HEK293T (cell line): ENCODE measurements at regions not wholly inside any gene's neighbourhood (a gene's known extent, or its start where the extent isn't known, plus 50 kb on each side); places are given as distances from the start of the nearest gene placed in this dataset.

Experiments
- ARNT ChIP-seq: fragments of 450-650 bp; IDR thresholded peaks from 2 replicates; pipeline ENCODE4 v1.6.1; 2017; ENCODE audit warnings: mild to moderate bottlenecking
- BHLHE40 ChIP-seq: fragments of 450-650 bp; IDR thresholded peaks from 2 replicates; pipeline ENCODE4 v1.6.1; 2016; ENCODE audit warnings: mild to moderate bottlenecking, moderate library complexity, borderline replicate concordance
- CTBP1 ChIP-seq: fragments of 450-650 bp; IDR thresholded peaks from 2 replicates; pipeline ENCODE4 v1.6.1; 2016; ENCODE audit warnings: borderline replicate concordance
- ELF4 ChIP-seq: fragments of 450-650 bp; IDR thresholded peaks from 2 replicates; pipeline ENCODE4 v1.6.1; 2017; ENCODE audit warnings: antibody characterized with exemption
- FOXM1 ChIP-seq: fragments of 450-650 bp; IDR thresholded peaks from 2 replicates; pipeline ENCODE4 v1.6.1; 2017; ENCODE audit warnings: mild to moderate bottlenecking, borderline replicate concordance
- NFRKB ChIP-seq: fragments of 450-650 bp; IDR thresholded peaks from 2 replicates; pipeline ENCODE4 v1.6.1; 2016; ENCODE audit warnings: mild to moderate bottlenecking, moderate library complexity
- PKNOX1 ChIP-seq: fragments of 450-650 bp; IDR thresholded peaks from 2 replicates; pipeline ENCODE4 v1.6.1; 2016
- SP1 ChIP-seq: fragments of 450-650 bp; IDR thresholded peaks from 2 replicates; pipeline ENCODE4 v1.6.1; 2017
- SUZ12 ChIP-seq: fragments of 450-650 bp; IDR thresholded peaks from 2 replicates; pipeline ENCODE4 v1.6.1; 2016; ENCODE audit warnings: mild to moderate bottlenecking

- TF ChIP-seq FOXM1 (no peak), ARNT (no peak), BHLHE40 (no peak), NFRKB (no peak), SP1 (no peak), PKNOX1 (no peak), SUZ12 (no peak), CTBP1 (no peak), ELF4 (no peak)
These were observed 740.1 kb upstream of the GRM7 start for GRCh38 chr3:6120786-6121185.
